ENCODE measurements at regions not wholly inside any gene's neighbourhood (a gene's known extent, or its start where the extent isn't known, plus 50 kb on each side); places are given as distances from the start of the nearest gene placed in this dataset.

DNA sequence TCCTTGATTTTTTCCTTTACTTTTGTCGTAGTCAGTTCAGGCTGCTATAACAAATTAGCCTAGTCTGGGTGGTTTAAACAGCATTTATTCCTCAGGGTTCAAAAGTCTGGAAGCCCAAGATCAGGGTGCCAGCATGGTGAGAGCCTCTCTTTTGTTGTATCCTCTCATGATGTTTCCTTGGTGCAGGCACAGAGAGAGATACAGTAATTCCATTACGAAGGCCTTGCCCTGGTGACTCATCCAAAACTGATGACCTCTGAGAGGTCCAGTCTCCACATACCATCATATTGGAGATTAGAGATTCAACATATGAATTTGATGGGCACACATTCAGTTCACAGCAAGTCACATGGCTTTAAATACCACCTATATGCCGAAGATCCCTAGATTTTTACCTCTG, 253.8 kb downstream of the CYRIA start:
- TF ChIP-seq POLR2A (IDR thresholded peaks at IDR 0.05; ENCODE audit: extremely low read depth, insufficient read length), result no peak
- TF ChIP-seq, protein P1, sequence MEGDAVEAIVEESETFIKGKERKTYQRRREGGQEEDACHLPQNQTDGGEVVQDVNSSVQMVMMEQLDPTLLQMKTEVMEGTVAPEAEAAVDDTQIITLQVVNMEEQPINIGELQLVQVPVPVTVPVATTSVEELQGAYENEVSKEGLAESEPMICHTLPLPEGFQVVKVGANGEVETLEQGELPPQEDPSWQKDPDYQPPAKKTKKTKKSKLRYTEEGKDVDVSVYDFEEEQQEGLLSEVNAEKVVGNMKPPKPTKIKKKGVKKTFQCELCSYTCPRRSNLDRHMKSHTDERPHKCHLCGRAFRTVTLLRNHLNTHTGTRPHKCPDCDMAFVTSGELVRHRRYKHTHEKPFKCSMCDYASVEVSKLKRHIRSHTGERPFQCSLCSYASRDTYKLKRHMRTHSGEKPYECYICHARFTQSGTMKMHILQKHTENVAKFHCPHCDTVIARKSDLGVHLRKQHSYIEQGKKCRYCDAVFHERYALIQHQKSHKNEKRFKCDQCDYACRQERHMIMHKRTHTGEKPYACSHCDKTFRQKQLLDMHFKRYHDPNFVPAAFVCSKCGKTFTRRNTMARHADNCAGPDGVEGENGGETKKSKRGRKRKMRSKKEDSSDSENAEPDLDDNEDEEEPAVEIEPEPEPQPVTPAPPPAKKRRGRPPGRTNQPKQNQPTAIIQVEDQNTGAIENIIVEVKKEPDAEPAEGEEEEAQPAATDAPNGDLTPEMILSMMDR (IDR thresholded peaks at IDR 0.05; ENCODE audit: low read depth, low read length), result no peak

All from NB4 (cell line).